ENCODE measurements at regions not wholly inside any gene's neighbourhood (a gene's known extent, or its start where the extent isn't known, plus 50 kb on each side); places are given as distances from the start of the nearest gene placed in this dataset.
A peak's percentile ranks its signal among the peaks of the same experiment; 100 is the strongest.

- no peaks in the 10 kb centered on the region for H3K27me3 ChIP-seq (replicated peaks in 1 of 4; ENCODE audit: control extremely low read depth in 1 of 4, control insufficient read depth in 3 of 4, insufficient read depth in 4 of 4, low read length in 3 of 4)
- ATAC-seq (ENCODE audit: low read depth) (no peak), DNase-seq (no peak)
- intact Hi-C loops (cut with micrococcal nuclease) = no loop called here
- Mint-ChIP-seq H3K4me3 (no peak overlapping the region), H3K4me1 (peaks cover 21% of the 10 kb centered on the region), H3K27me3 (peaks cover 4% of the 10 kb centered on the region), H3K27ac (no peak overlapping the region), H3K9me3 (ENCODE audit: insufficient read depth) (no peaks in the 10 kb centered on the region)
- no peaks in the 10 kb centered on the region for H3K9me3 ChIP-seq (ENCODE audit: control extremely low read depth in 1 of 3, control insufficient read depth in 2 of 3, insufficient read depth in 1 of 3, low read length in 2 of 3)
- ChIA-PET CTCF (no interaction called here), POLR2A (no interaction called here)
- no peaks in the 10 kb centered on the region for H3K36me3 ChIP-seq (replicated peaks in 1 of 2; ENCODE audit: control extremely low read depth in 1 of 2, control insufficient read depth in 1 of 2, extremely low read depth in 1 of 2, insufficient read depth in 2 of 2, low read length in 1 of 2)
- no CpG with 5 or more reads among the region's 3 CpGs for WGBS (ENCODE audit: insufficient coverage)
- peaks cover 5 to 11% of the 10 kb centered on the region in 2 donors for H3K4me1 ChIP-seq (ENCODE audit: control insufficient read depth in 2 of 2, insufficient read depth in 2 of 2, low read length in 2 of 2)
- H3K4me2 ChIP-seq (replicated peaks; ENCODE audit: low read depth, low read length, poor library complexity, severe bottlenecking) = no peak overlapping the region
- no peak for TF ChIP-seq CTCF (IDR thresholded peaks at IDR 0.05)
- no peak for TF ChIP-seq EZH2 (IDR thresholded peaks at IDR 0.05; ENCODE audit: borderline replicate concordance, insufficient read depth, low read depth, low read length, poor library complexity, severe bottlenecking)
- H3K4me3 ChIP-seq (ENCODE audit: control extremely low read depth in 1 of 5, extremely low read depth in 1 of 5, insufficient read depth in 1 of 5, low read depth in 2 of 5, low read length in 4 of 5) = no peak overlapping the region
- no peak overlapping the region for H3K9ac ChIP-seq (ENCODE audit: low read length)
- H4K20me1 ChIP-seq (ENCODE audit: control insufficient read depth, insufficient read depth, low read length, poor library complexity, severe bottlenecking) = no peaks in the 10 kb centered on the region
- no peak overlapping the region for H2AFZ ChIP-seq (ENCODE audit: insufficient read depth, low read depth, low read length, poor library complexity, severe bottlenecking)
- H3K79me2 ChIP-seq (ENCODE audit: control insufficient read depth, insufficient read depth, low read length) = no peaks in the 10 kb centered on the region
- H3K27ac ChIP-seq (ENCODE audit: low read length in 2 of 2) = no peak overlapping the region
Measured at GRCh38 chr3:177692304-177692975, 495.2 kb upstream of the TBL1XR1 start.

- Histone ChIP-seq H3K79me2 (ENCODE audit: control insufficient read depth, insufficient read depth, low read length) (no peaks in the 10 kb centered on the region), H3K4me2 (replicated peaks; ENCODE audit: low read depth, low read length, poor library complexity, severe bottlenecking) (no peak overlapping the region), H3K27ac (ENCODE audit: low read length in 2 of 2) (no peak overlapping the region), H3K9me3 (ENCODE audit: control extremely low read depth in 1 of 3, control insufficient read depth in 2 of 3, insufficient read depth in 1 of 3, low read length in 2 of 3) (no peaks in the 10 kb centered on the region), H3K27me3 (replicated peaks in 1 of 4; ENCODE audit: control extremely low read depth in 1 of 4, control insufficient read depth in 3 of 4, insufficient read depth in 4 of 4, low read length in 3 of 4) (no peaks in the 10 kb centered on the region), H4K20me1 (ENCODE audit: control insufficient read depth, insufficient read depth, low read length, poor library complexity, severe bottlenecking) (no peaks in the 10 kb centered on the region), H3K4me3 (ENCODE audit: control extremely low read depth in 1 of 5, extremely low read depth in 1 of 5, insufficient read depth in 1 of 5, low read depth in 2 of 5, low read length in 4 of 5) (no peak overlapping the region), H3K36me3 (replicated peaks in 1 of 2; ENCODE audit: control extremely low read depth in 1 of 2, control insufficient read depth in 1 of 2, extremely low read depth in 1 of 2, insufficient read depth in 2 of 2, low read length in 1 of 2) (no peaks in the 10 kb centered on the region), H3K9ac (ENCODE audit: low read length) (no peak overlapping the region), H3K4me1 (ENCODE audit: control insufficient read depth in 2 of 2, insufficient read depth in 2 of 2, low read length in 2 of 2) (peaks cover 5 to 11% of the 10 kb centered on the region in 2 donors), H2AFZ (ENCODE audit: insufficient read depth, low read depth, low read length, poor library complexity, severe bottlenecking) (no peak overlapping the region)
- Mint-ChIP-seq H3K4me1 (peaks cover 21% of the 10 kb centered on the region), H3K4me3 (peak overlapping the region; percentile 1), H3K9me3 (ENCODE audit: insufficient read depth) (no peaks in the 10 kb centered on the region), H3K27ac (no peak overlapping the region), H3K27me3 (peaks cover 2% of the 10 kb centered on the region)
- ChIA-PET POLR2A (no interaction called here), CTCF (no interaction called here)
- TF ChIP-seq CTCF (IDR thresholded peaks at IDR 0.05) = no peak
- TF ChIP-seq EZH2 (IDR thresholded peaks at IDR 0.05; ENCODE audit: borderline replicate concordance, insufficient read depth, low read depth, low read length, poor library complexity, severe bottlenecking) = no peak
- no CpG with 5 or more reads among the region's 4 CpGs for WGBS (ENCODE audit: insufficient coverage)
- intact Hi-C loops (cut with micrococcal nuclease) = no loop called here
- DNase-seq = no peak
- no peak for ATAC-seq (ENCODE audit: low read depth)
Measured at GRCh38 chr3:177693616-177694264, 496.5 kb upstream of the TBL1XR1 start.
